Mesenchymal stem cell (in vitro differentiated cells and primary cell): ENCODE measurements at regions not wholly inside any gene's neighbourhood (a gene's known extent, or its start where the extent isn't known, plus 50 kb on each side); places are given as distances from the start of the nearest gene placed in this dataset.

Source experiments
- DNase-seq: peaks from one replicate; pipeline ENCODE4 v3.0.0-alpha.2; 2013
- H2AFZ ChIP-seq: one replicate; pipeline ENCODE4 v1.6.1; 2013; ENCODE audit warnings: low read depth, mild to moderate bottlenecking, control low read depth, inconsistent platforms, low read length, moderate library complexity
- H2AK5ac ChIP-seq: 2 replicates; pipeline ENCODE4 v1.6.1; 2013; ENCODE audit warnings: low read length, moderate library complexity, mild to moderate bottlenecking, inconsistent platforms; ENCODE audit not compliant: severe bottlenecking
- H2BK120ac ChIP-seq: one replicate; pipeline ENCODE4 v1.6.1; 2013; ENCODE audit warnings: low read depth, mild to moderate bottlenecking, inconsistent platforms, low read length, moderate library complexity
- H2BK12ac ChIP-seq, 2 experiments: one replicate each; pipeline ENCODE4 v1.6.1; 2013; ENCODE audit warnings: inconsistent platforms in 2 of 2, low read length in 2 of 2, mild to moderate bottlenecking in 2 of 2, moderate library complexity in 2 of 2, control low read depth in 1 of 2
- H2BK15ac ChIP-seq: one replicate; pipeline ENCODE4 v1.6.1; 2013; ENCODE audit warnings: mild to moderate bottlenecking, low read depth, inconsistent platforms; ENCODE audit not compliant: poor library complexity, severe bottlenecking
- H2BK5ac ChIP-seq: 2 replicates; pipeline ENCODE4 v1.6.1; 2013; ENCODE audit warnings: low read depth, mild to moderate bottlenecking, low read length, control low read depth, inconsistent platforms; ENCODE audit not compliant: poor library complexity, severe bottlenecking
- H3K14ac ChIP-seq, 2 experiments: one replicate each; pipeline ENCODE4 v1.6.1; 2013; ENCODE audit warnings: inconsistent platforms in 2 of 2, low read length in 2 of 2, control low read depth in 1 of 2, mild to moderate bottlenecking in 1 of 2, moderate library complexity in 1 of 2
- H3K18ac ChIP-seq, 2 experiments: one replicate each; pipeline ENCODE4 v1.6.1; 2013; ENCODE audit warnings: inconsistent platforms in 2 of 2, low read length in 2 of 2, control low read depth in 1 of 2, low read depth in 1 of 2, mild to moderate bottlenecking in 1 of 2
- H3K23ac ChIP-seq, 2 experiments: one replicate each; pipeline ENCODE4 v1.6.1; 2013; ENCODE audit warnings: inconsistent platforms in 2 of 2, low read length in 2 of 2, mild to moderate bottlenecking in 2 of 2, moderate library complexity in 2 of 2, control low read depth in 1 of 2
- H3K27ac ChIP-seq: 2 replicates; pipeline ENCODE4 v1.5.1; 2013; ENCODE audit warnings: mild to moderate bottlenecking, moderate library complexity, low read length, control low read depth, inconsistent platforms; ENCODE audit not compliant: poor library complexity, severe bottlenecking
- H3K27me3 ChIP-seq, 2 experiments: 2 replicates each; pipeline versions ENCODE4 v1.6.1 to v1.7.0; 2013; ENCODE audit warnings: low read length in 2 of 2, mild to moderate bottlenecking in 2 of 2, moderate library complexity in 2 of 2, control low read depth in 1 of 2, inconsistent platforms in 1 of 2; ENCODE audit not compliant: control insufficient read depth in 1 of 2, insufficient read depth in 1 of 2
- H3K36me3 ChIP-seq, 2 experiments: 2 replicates each; pipeline versions ENCODE4 v1.6.1 to v1.7.0; 2013; ENCODE audit warnings: low read length in 2 of 2, control low read depth in 1 of 2, inconsistent platforms in 1 of 2, low read depth in 1 of 2, mild to moderate bottlenecking in 1 of 2; ENCODE audit not compliant: insufficient read depth in 2 of 2, control insufficient read depth in 1 of 2
- H3K4ac ChIP-seq, 2 experiments: one replicate each; pipeline ENCODE4 v1.6.1; 2013; ENCODE audit warnings: inconsistent platforms in 2 of 2, low read length in 2 of 2, mild to moderate bottlenecking in 2 of 2, moderate library complexity in 2 of 2, control low read depth in 1 of 2, low read depth in 1 of 2
- H3K4me1 ChIP-seq: 2 replicates; pipeline ENCODE4 v1.6.1; 2013; ENCODE audit warnings: low read depth, low read length, control low read depth; ENCODE audit not compliant: control insufficient read depth, insufficient read depth
- H3K4me2 ChIP-seq: 2 replicates; pipeline ENCODE4 v1.6.1; 2013; ENCODE audit warnings: low read length, mild to moderate bottlenecking, inconsistent platforms; ENCODE audit not compliant: poor library complexity, severe bottlenecking
- H3K4me3 ChIP-seq, 2 experiments: 2 replicates each; pipeline versions ENCODE4 v1.5.1 to v1.7.0; 2013; ENCODE audit warnings: low read length in 2 of 2, mild to moderate bottlenecking in 2 of 2, control low read depth in 1 of 2, low read depth in 1 of 2; ENCODE audit not compliant: insufficient read depth in 1 of 2
- H3K79me1 ChIP-seq: replicated peaks from 2 replicates; pipeline ENCODE4 v1.6.1; 2013; ENCODE audit warnings: mild to moderate bottlenecking, control low read depth, low read length, inconsistent platforms; ENCODE audit not compliant: poor library complexity, severe bottlenecking
- H3K9ac ChIP-seq: 2 replicates; pipeline ENCODE4 v1.7.0; 2013; ENCODE audit warnings: mild to moderate bottlenecking, low read length, moderate library complexity
- H3K9me3 ChIP-seq: 2 replicates; pipeline ENCODE4 v1.7.0; 2013; ENCODE audit warnings: mild to moderate bottlenecking, low read length; ENCODE audit not compliant: control insufficient read depth
- H4K8ac ChIP-seq: one replicate; pipeline ENCODE4 v1.6.1; 2013; ENCODE audit warnings: inconsistent platforms, mild to moderate bottlenecking, low read length, moderate library complexity
- H4K91ac ChIP-seq: one replicate; pipeline ENCODE4 v1.6.1; 2013; ENCODE audit warnings: mild to moderate bottlenecking, low read length, inconsistent platforms
- WGBS: methylation state at CpG from one replicate; pipeline ENCODE4 v1.1.7; 2013; ENCODE audit warnings: mixed read lengths; 5-methylcytosine and 5-hydroxymethylcytosine counted together

- Histone ChIP-seq H3K4me2 (no peak overlapping the region), H4K91ac (no peak overlapping the region), H2BK15ac (no peak overlapping the region), H2AFZ (no peak overlapping the region), H3K4me3 (no peak overlapping the region), H4K8ac (no peak overlapping the region), H2BK5ac (no peak overlapping the region), H3K27ac (no peak overlapping the region), H3K4me1 (no peaks in the 10 kb centered on the region), H3K18ac (no peak overlapping the region), H2AK5ac (no peak overlapping the region), H3K79me1 (no peaks in the 10 kb centered on the region), H2BK120ac (no peak overlapping the region), H3K23ac (no peak overlapping the region), H3K36me3 (no peaks in the 10 kb centered on the region), H3K4ac (no peak overlapping the region), H3K9ac (no peak overlapping the region), H3K9me3 (no peaks in the 10 kb centered on the region), H3K27me3 (no peaks in the 10 kb centered on the region), H3K14ac (no peak overlapping the region), H2BK12ac (no peak overlapping the region)
- no peak for DNase-seq
- WGBS: 87% methylated on average over 4 of the region's 4 CpGs
Measured at GRCh38 chr16:6157806-6158205, 1060.2 kb upstream of the EEF2KMT start.

- WGBS: 89% methylated on average over 9 of the region's 9 CpGs
- H3K4me3 ChIP-seq: no peak overlapping the region
- no peaks in the 10 kb centered on the region for H3K4me1 ChIP-seq
- H3K23ac ChIP-seq: no peak overlapping the region
- no peak overlapping the region for H3K18ac ChIP-seq
- H2BK15ac ChIP-seq: no peak overlapping the region
- no peaks in the 10 kb centered on the region for H3K9me3 ChIP-seq
- no peak overlapping the region for H3K14ac ChIP-seq
- no peak overlapping the region for H2BK5ac ChIP-seq
- H3K79me1 ChIP-seq: no peaks in the 10 kb centered on the region
- no peak for DNase-seq
- H3K9ac ChIP-seq: no peak overlapping the region
- no peak overlapping the region for H4K8ac ChIP-seq
- no peak overlapping the region for H3K4me2 ChIP-seq
- no peak overlapping the region for H2AK5ac ChIP-seq
- no peak overlapping the region for H2BK12ac ChIP-seq
- no peak overlapping the region for H3K4ac ChIP-seq
- no peaks in the 10 kb centered on the region for H3K36me3 ChIP-seq
- no peak overlapping the region for H2AFZ ChIP-seq
- no peak overlapping the region for H4K91ac ChIP-seq
- no peak overlapping the region for H3K27ac ChIP-seq
- H2BK120ac ChIP-seq: no peak overlapping the region
- H3K27me3 ChIP-seq: no peaks in the 10 kb centered on the region
Measured at GRCh38 chr16:6155271-6155670, 1057.7 kb upstream of the EEF2KMT start.

- H3K27ac ChIP-seq: no peak overlapping the region
- whole genome bisulfite sequencing: 87% methylated on average over 4 of the region's 5 CpGs
- DNase-seq: no peak
- no peaks in the 10 kb centered on the region for H3K9me3 ChIP-seq
- H3K4me3 ChIP-seq: no peak overlapping the region
- no peak overlapping the region for H3K9ac ChIP-seq
- H2BK5ac ChIP-seq: no peak overlapping the region
- no peak overlapping the region for H2AK5ac ChIP-seq
- H3K14ac ChIP-seq: no peak overlapping the region
- H3K36me3 ChIP-seq: no peaks in the 10 kb centered on the region
- H4K8ac ChIP-seq: no peak overlapping the region
- H2AFZ ChIP-seq: no peak overlapping the region
- no peak overlapping the region for H2BK15ac ChIP-seq
- no peak overlapping the region for H3K4ac ChIP-seq
- no peak overlapping the region for H4K91ac ChIP-seq
- no peak overlapping the region for H2BK12ac ChIP-seq
- no peak overlapping the region for H3K23ac ChIP-seq
- no peak overlapping the region for H3K4me2 ChIP-seq
- H3K27me3 ChIP-seq: no peaks in the 10 kb centered on the region
- no peak overlapping the region for H2BK120ac ChIP-seq
- H3K79me1 ChIP-seq: no peaks in the 10 kb centered on the region
- no peak overlapping the region for H3K18ac ChIP-seq
- no peaks in the 10 kb centered on the region for H3K4me1 ChIP-seq
Measured at GRCh38 chr16:6153901-6154300, 1056.3 kb upstream of the EEF2KMT start.

GRCh38 chr16:6149031-6149430 is 1051.4 kb upstream of the EEF2KMT start:
- no peak overlapping the region for H3K4ac ChIP-seq
- peaks cover 13% of the 10 kb centered on the region for H3K9me3 ChIP-seq
- H3K9ac ChIP-seq: no peak overlapping the region

More at GRCh38 chr16:6149031-6149430, 1051.4 kb upstream of the EEF2KMT start:
- H3K4me3 ChIP-seq: no peak overlapping the region
- no peak overlapping the region for H3K4me2 ChIP-seq
- no peak overlapping the region for H2BK5ac ChIP-seq
- no peak overlapping the region for H2BK12ac ChIP-seq
- H2BK15ac ChIP-seq: no peak overlapping the region
- no peak overlapping the region for H3K14ac ChIP-seq
- no peaks in the 10 kb centered on the region for H3K36me3 ChIP-seq
- H4K8ac ChIP-seq: no peak overlapping the region
- H4K91ac ChIP-seq: no peak overlapping the region
- H3K18ac ChIP-seq: no peak overlapping the region
- no peaks in the 10 kb centered on the region for H3K79me1 ChIP-seq
- H3K23ac ChIP-seq: no peak overlapping the region
- H2AK5ac ChIP-seq: no peak overlapping the region
- H3K27ac ChIP-seq: no peak overlapping the region
- no peak overlapping the region for H2BK120ac ChIP-seq
- DNase-seq: no peak
- no peaks in the 10 kb centered on the region for H3K4me1 ChIP-seq
- WGBS: 88% methylated on average over 10 of the region's 10 CpGs
- no peak overlapping the region for H2AFZ ChIP-seq
- no peaks in the 10 kb centered on the region for H3K27me3 ChIP-seq
